HG03565 (cell line): ENCODE measurements at regions not wholly inside any gene's neighbourhood (a gene's known extent, or its start where the extent isn't known, plus 50 kb on each side); places are given as distances from the start of the nearest gene placed in this dataset.

Experiments used
- ATAC-seq: cut with Tn5 transposase; IDR thresholded peaks from one replicate; pipeline ENCODE4 v1.9.1; 2021; ENCODE audit warnings: mild to moderate bottlenecking, moderate library complexity; ENCODE audit not compliant: unreplicated experiment

- ATAC-seq: no peak
These were observed 54.0 kb upstream of the PGRMC2 start for GRCh38 chr4:128341634-128342033.

GRCh38 chr4:128338634-128339355 is 51.2 kb upstream of the PGRMC2 start:
- ATAC-seq: no peak

GRCh38 chr4:128337863-128338262 is 50.2 kb upstream of the PGRMC2 start:
- ATAC-seq: no peak
